Smooth muscle cell (in vitro differentiated cells): ENCODE measurements at regions not wholly inside any gene's neighbourhood (a gene's known extent, or its start where the extent isn't known, plus 50 kb on each side); places are given as distances from the start of the nearest gene placed in this dataset.

Source experiments
- DNase-seq: peaks from one replicate; lab custom pipeline; 2025; ENCODE audit not compliant: unreplicated experiment; lab: John Stamatoyannopoulos, UW
- H2AFZ ChIP-seq: fragments of 200-600 bp; sonication (generic); 2 replicates; pipeline ENCODE4 v1.6.0; 2016; ENCODE audit warnings: antibody characterized with exemption, low read depth, mild to moderate bottlenecking
- H3F3A ChIP-seq: fragments of 200-600 bp; sonication (generic); 2 replicates; pipeline ENCODE4 v1.6.0; 2017; ENCODE audit warnings: antibody characterized with exemption, low read depth
- H3K27ac ChIP-seq: fragments of 200-600 bp; sonication (generic); 2 replicates; pipeline ENCODE4 v1.5.1; 2016; ENCODE audit warnings: low read depth, mild to moderate bottlenecking
- H3K27me3 ChIP-seq: fragments of 200-600 bp; sonication (generic); 2 replicates; pipeline ENCODE4 v1.6.1; 2016; ENCODE audit warnings: low read depth, mild to moderate bottlenecking
- H3K36me3 ChIP-seq: fragments of 200-600 bp; sonication (generic); 2 replicates; pipeline ENCODE4 v1.5.1; 2016; ENCODE audit warnings: low read depth
- H3K4me1 ChIP-seq: fragments of 200-600 bp; sonication (generic); 2 replicates; pipeline ENCODE4 v1.5.1; 2016; ENCODE audit warnings: low read depth
- H3K4me2 ChIP-seq: fragments of 200-600 bp; sonication (generic); 2 replicates; pipeline ENCODE4 v1.6.0; 2016; ENCODE audit warnings: mild to moderate bottlenecking
- H3K4me3 ChIP-seq: fragments of 200-600 bp; sonication (generic); 2 replicates; pipeline ENCODE4 v1.5.1; 2016; ENCODE audit warnings: mild to moderate bottlenecking
- H3K79me2 ChIP-seq: fragments of 200-600 bp; sonication (generic); 2 replicates; pipeline ENCODE4 v1.6.0; 2016; ENCODE audit warnings: low read depth, mild to moderate bottlenecking
- H3K9ac ChIP-seq: fragments of 200-600 bp; sonication (generic); 2 replicates; pipeline ENCODE4 v1.6.0; 2016; ENCODE audit warnings: low read depth
- H3K9me3 ChIP-seq: fragments of 200-600 bp; sonication (generic); replicated peaks from 2 replicates; pipeline ENCODE4 v1.5.1; 2016; ENCODE audit warnings: low read depth
- H4K20me1 ChIP-seq: fragments of 200-600 bp; sonication (generic); 2 replicates; pipeline ENCODE4 v1.6.0; 2016; ENCODE audit warnings: low read depth
- WGBS: methylation state at CpG from one replicate; pipeline ENCODE4 v1.1.7; 2016; ENCODE audit warnings: low lambda C conversion rate; 5-methylcytosine and 5-hydroxymethylcytosine counted together
- TF ChIP-seq, protein P1 (sequence below): fragments of 200-600 bp; sonication (generic); IDR thresholded peaks from 2 replicates; pipeline ENCODE4 v1.5.1; 2017; ENCODE audit warnings: borderline replicate concordance, mild to moderate bottlenecking, antibody characterized with exemption; ENCODE audit not compliant: insufficient read depth, poor library complexity, severe bottlenecking

DNA sequence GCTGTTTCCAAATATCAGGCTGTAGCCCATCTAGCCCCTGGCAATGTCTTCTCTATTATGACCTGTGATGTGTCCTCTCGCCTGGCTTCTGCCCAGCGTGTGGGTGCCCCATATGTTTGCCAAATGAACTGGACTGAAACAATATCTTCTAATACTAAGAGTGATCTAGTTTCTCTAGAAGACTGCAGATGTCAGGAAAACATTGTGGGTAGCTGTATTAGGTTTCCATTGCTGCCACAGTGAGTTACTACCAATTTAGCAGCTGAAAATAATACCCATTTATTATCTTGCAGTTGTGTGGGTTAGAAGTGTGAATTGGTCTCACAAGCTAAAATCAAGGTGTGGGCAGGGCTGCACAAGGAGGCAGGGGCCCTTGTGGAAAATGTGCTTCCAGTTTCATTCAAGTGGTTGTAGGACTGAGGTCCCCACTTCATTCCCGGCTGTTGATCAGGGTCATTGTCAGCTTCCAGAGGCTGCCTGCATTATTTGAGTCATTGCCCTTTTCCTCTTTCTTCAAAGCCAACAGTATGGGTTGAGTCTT, 202.8 kb upstream of the BMPER start:
- no peak for DNase-seq
- Histone ChIP-seq H3K9ac (no peak overlapping the region), H2AFZ (no peak overlapping the region), H3K4me1 (peaks cover 19% of the 10 kb centered on the region), H3K27me3 (no peaks in the 10 kb centered on the region), H3K36me3 (no peaks in the 10 kb centered on the region), H3K79me2 (no peaks in the 10 kb centered on the region), H3F3A (peaks cover 3% of the 10 kb centered on the region), H4K20me1 (no peaks in the 10 kb centered on the region), H3K27ac (no peak overlapping the region), H3K9me3 (peaks cover 12% of the 10 kb centered on the region), H3K4me3 (no peak overlapping the region), H3K4me2 (no peak overlapping the region)
- TF ChIP-seq, protein P1, sequence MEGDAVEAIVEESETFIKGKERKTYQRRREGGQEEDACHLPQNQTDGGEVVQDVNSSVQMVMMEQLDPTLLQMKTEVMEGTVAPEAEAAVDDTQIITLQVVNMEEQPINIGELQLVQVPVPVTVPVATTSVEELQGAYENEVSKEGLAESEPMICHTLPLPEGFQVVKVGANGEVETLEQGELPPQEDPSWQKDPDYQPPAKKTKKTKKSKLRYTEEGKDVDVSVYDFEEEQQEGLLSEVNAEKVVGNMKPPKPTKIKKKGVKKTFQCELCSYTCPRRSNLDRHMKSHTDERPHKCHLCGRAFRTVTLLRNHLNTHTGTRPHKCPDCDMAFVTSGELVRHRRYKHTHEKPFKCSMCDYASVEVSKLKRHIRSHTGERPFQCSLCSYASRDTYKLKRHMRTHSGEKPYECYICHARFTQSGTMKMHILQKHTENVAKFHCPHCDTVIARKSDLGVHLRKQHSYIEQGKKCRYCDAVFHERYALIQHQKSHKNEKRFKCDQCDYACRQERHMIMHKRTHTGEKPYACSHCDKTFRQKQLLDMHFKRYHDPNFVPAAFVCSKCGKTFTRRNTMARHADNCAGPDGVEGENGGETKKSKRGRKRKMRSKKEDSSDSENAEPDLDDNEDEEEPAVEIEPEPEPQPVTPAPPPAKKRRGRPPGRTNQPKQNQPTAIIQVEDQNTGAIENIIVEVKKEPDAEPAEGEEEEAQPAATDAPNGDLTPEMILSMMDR, result no peak
- 96% methylated on average over 3 of the region's 3 CpGs for WGBS

DNA sequence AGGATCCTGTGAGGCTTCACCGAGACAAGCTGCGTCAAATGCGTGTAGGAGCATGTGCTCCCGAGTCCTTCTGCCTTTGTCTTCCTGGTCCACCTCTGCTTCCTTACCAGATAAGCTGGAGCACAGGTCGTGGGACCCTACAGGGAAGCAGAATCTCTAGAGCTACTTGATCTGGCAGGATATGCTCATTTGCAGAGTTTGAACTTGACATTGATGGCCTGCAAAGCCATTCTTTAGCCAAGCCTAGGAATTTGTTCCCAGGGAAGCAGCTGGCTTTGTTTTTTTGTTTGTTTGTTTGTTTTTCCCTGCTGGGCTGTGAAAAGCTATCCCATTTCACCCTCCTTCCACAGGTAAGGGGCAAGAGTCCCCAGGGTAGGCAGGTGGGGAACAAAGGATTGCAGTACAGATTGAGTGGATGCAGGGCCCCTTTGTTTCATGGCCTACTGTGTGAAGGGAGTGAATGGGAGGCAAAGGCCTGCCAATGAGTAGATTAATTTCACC, 200.0 kb upstream of the BMPER start:
- TF ChIP-seq, protein P1, result no peak
- Histone ChIP-seq H3K36me3 (no peaks in the 10 kb centered on the region), H3K27ac (no peak overlapping the region), H3K79me2 (no peaks in the 10 kb centered on the region), H3K27me3 (no peaks in the 10 kb centered on the region), H3K4me2 (no peak overlapping the region), H3F3A (no peaks in the 10 kb centered on the region), H2AFZ (no peak overlapping the region), H3K9ac (no peak overlapping the region), H3K4me1 (peaks cover 13% of the 10 kb centered on the region), H3K9me3 (peaks cover 12% of the 10 kb centered on the region), H3K4me3 (no peak overlapping the region), H4K20me1 (no peaks in the 10 kb centered on the region)
- no peak for DNase-seq
- 72% methylated on average over 5 of the region's 5 CpGs for WGBS

DNA sequence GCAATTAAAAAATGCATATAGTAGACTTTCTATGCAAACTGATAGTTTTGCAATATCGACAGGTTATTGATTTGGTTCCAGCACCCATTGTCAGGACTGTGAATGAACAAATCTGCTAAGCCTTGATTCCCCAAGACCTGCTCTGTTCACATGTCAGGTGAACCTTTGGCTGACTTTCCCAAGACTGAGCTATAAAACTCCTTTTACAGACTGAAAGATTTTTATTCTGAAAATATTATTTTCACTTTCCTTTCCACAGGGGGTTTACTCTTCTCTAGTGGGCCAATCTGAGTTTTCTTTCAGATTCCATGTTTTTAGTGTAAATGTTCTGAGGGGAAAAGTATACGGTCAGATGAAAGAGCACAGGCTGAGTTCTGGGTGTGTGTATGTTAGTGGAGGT, 199.2 kb upstream of the BMPER start:
- Histone ChIP-seq H3K27ac (no peak overlapping the region), H2AFZ (no peak overlapping the region), H4K20me1 (no peaks in the 10 kb centered on the region), H3K36me3 (no peaks in the 10 kb centered on the region), H3K4me2 (no peak overlapping the region), H3F3A (no peaks in the 10 kb centered on the region), H3K4me1 (peaks cover 13% of the 10 kb centered on the region), H3K9ac (no peak overlapping the region), H3K79me2 (no peaks in the 10 kb centered on the region), H3K27me3 (no peaks in the 10 kb centered on the region), H3K4me3 (no peak overlapping the region), H3K9me3 (peaks cover 7% of the 10 kb centered on the region)
- TF ChIP-seq, protein P1, result no peak
- WGBS, result 98% methylated on average over 2 of the region's 2 CpGs
- no peak for DNase-seq

DNA sequence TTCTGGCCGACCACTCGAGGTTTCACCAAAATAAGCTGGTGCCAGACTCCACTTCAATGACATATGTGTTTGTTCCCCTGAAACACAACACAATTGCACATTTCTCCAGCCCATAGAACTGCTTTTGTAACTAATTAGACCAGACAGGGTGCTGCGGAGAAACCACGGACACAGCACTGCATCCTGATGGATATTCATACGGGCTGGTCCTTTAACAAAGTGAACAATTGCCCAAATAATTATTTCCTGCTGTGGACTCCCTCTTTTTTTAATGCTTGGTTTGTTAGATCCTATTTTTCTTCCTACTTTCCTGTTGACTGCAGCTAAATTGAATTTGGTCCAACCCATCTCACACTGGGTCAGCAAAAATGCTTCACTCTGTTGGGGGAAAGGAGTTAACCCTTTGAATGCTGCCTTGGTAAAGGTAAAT, 198.6 kb upstream of the BMPER start:
- Histone ChIP-seq H3K4me1 (peaks cover 13% of the 10 kb centered on the region), H3F3A (no peaks in the 10 kb centered on the region), H3K27me3 (no peaks in the 10 kb centered on the region), H2AFZ (no peak overlapping the region), H3K9me3 (peaks cover 1% of the 10 kb centered on the region), H3K27ac (no peak overlapping the region), H3K9ac (no peak overlapping the region), H3K4me2 (no peak overlapping the region), H3K4me3 (no peak overlapping the region), H4K20me1 (no peaks in the 10 kb centered on the region), H3K79me2 (no peaks in the 10 kb centered on the region), H3K36me3 (no peaks in the 10 kb centered on the region)
- TF ChIP-seq, protein P1, result no peak
- 71% methylated on average over 5 of the region's 5 CpGs for WGBS
- DNase-seq, result no peak
